HG02763 (cell line): ENCODE measurements at regions not wholly inside any gene's neighbourhood (a gene's known extent, or its start where the extent isn't known, plus 50 kb on each side); places are given as distances from the start of the nearest gene placed in this dataset.
"Not testable (repeated sequence)": the region's sequence is repeated elsewhere in the genome, so short reads cannot be mapped to it uniquely, and the experiment has no call there.

Source experiments
- ATAC-seq: cut with Tn5 transposase; IDR thresholded peaks from one replicate; pipeline ENCODE4 v1.9.1; 2021; ENCODE audit warnings: mild to moderate bottlenecking, moderate library complexity; ENCODE audit not compliant: unreplicated experiment

DNA sequence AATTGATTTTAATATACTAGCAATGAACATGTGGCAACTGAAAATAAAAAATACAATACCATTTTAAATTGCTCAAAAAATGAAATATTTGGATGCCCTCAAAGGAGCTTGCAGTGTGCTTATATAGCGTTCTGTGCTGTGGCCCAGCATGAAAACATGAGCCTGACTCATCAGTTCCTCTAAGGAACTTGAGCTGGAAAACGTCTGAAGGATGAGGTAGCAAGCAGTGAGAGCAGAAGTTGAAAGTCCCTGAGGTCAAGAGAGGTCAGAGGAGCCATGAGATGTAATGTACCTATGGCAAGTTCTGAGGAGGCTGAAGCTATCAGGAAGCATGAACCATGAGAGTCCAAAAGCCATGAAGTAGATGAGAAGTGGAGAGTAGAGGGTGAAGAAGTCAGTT, 59.7 kb downstream of the HMGB3 start:
- no peak for ATAC-seq

- ATAC-seq, result not testable (repeated sequence)
These were observed 83.2 kb downstream of the HMGB3 start for GRCh38 chrX:151066373-151066772.

DNA sequence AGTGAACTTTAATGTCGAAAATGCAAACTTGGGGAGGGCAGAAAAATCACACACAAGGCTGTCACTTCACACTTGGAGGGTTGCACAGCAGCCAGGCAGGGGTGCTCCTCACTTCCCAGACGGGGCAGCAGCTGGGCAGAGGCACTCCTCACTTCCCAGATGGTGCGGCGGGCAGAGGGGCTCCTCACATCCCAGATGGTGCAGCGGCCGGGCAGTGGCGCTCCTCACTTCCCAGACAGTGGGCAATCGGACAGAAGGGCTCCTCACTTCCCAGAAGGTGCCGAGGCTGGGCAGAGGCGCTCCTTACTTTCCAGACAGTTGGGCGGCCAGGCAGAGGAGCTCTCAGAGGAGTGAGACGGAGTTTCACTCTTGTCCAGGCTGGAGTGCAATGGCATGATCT, 90.6 kb downstream of the HMGB3 start:
- no peak for ATAC-seq

DNA sequence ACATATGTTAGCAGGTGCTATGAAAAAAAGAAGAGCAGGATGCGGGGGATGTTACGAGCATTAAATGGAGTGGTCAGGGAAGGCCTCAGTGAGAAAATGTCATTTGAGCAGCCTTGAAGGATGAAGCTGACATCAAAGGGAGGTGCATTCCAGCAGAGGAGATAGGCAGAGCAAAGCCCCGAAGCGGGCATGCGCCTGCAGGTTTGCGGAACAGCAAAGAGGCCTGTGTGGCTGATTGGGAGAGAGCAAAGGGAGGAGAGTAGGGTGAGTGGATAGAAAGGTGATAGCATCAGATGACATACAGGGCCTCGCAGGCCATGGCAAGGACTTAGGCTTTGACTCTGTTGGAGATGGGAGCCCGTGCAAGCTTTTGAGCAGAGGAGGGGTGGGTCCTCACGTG, 95.4 kb upstream of the GPR50 start:
- ATAC-seq, result no peak

GRCh38 chrX:151082077-151082948, 94.1 kb upstream of the GPR50 start:
- ATAC-seq, result peak; percentile 94

GRCh38 chrX:151084454-151084853, 91.9 kb upstream of the GPR50 start:
- no peak for ATAC-seq

DNA sequence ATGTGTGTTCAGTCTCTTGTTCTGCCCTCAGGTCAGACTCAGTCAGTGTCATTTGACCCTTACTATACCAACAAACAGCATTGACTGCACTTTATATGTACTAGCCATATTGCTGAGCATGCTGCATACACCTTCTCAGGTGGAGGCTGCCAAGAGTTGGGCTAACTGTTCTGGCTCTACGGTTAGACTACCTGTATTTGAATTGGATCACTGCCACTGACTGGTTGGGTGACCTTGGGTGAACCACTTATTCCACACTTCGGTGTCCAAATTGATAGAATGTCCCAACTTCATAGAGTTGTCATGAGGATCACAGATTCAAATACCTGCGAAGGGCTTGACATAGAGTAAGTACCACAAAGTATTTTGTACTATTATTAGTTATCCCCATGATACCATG, 91.2 kb upstream of the GPR50 start:
- no peak for ATAC-seq

DNA sequence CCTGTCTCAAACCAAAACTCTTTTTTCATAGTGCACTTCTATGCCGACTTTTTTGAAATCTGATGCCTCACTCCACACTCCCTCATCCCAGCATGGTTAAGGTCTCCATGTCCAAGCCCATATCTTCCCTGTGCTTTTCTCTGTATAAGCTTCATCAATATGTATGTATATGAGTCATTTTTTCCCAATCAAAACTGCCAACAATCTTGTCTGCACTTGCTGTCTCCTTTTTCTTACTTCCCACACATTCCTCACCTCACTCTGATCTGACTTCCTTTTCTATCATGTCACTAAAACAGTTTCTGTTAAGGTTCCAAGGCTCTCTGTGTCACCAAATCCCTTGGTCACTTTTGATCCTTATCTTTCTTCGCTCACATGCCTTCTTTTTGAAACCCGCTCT, 88.2 kb upstream of the GPR50 start:
- no peak for ATAC-seq

- ATAC-seq, result no peak
These were observed 77.4 kb upstream of the GPR50 start for GRCh38 chrX:151099001-151099400.

GRCh38 chrX:151100799-151101198, 75.6 kb upstream of the GPR50 start:
- no peak for ATAC-seq

- ATAC-seq, result not testable (repeated sequence)
These were observed 63.2 kb upstream of the GPR50 start for GRCh38 chrX:151113200-151113599.
